ENCODE measurements at regions not wholly inside any gene's neighbourhood (a gene's known extent, or its start where the extent isn't known, plus 50 kb on each side); places are given as distances from the start of the nearest gene placed in this dataset.

DNA sequence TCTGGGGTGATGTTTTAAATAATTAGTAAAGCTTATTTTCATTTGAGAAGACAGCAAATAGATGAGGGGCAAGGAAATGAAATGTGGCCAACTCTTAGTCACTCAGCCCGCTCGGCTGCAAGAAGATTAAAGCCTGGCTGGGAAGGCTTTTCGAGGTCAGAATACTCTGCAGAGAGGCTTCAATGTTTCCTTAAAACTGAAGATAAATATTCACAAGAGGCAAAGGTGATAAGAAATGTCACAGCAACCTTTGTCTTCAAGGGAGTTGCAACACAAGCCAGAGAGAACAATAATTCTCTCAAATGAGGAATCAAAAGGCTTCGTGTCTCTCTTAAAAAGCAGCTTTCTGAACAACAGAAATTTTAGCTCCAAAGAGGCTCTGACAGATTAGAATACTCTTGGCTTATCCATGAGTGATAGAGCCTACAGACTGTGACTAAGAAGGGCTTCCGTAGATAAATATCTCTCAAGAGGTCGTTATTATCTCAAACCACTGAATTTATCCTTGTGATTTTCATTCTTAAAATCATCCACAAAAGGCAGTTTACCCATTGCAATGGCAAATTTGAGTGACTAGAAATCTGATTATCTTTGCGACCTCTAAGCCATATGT is 92.5 kb downstream of the KLF6 start:
- TF ChIP-seq, protein P1, sequence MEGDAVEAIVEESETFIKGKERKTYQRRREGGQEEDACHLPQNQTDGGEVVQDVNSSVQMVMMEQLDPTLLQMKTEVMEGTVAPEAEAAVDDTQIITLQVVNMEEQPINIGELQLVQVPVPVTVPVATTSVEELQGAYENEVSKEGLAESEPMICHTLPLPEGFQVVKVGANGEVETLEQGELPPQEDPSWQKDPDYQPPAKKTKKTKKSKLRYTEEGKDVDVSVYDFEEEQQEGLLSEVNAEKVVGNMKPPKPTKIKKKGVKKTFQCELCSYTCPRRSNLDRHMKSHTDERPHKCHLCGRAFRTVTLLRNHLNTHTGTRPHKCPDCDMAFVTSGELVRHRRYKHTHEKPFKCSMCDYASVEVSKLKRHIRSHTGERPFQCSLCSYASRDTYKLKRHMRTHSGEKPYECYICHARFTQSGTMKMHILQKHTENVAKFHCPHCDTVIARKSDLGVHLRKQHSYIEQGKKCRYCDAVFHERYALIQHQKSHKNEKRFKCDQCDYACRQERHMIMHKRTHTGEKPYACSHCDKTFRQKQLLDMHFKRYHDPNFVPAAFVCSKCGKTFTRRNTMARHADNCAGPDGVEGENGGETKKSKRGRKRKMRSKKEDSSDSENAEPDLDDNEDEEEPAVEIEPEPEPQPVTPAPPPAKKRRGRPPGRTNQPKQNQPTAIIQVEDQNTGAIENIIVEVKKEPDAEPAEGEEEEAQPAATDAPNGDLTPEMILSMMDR (IDR thresholded peaks at IDR 0.05): no peak
- TF ChIP-seq EP300 (IDR thresholded peaks at IDR 0.05; ENCODE audit: low read depth): no peak

All from transverse colon (tissue), 3 donors.